K562 (cell line): ENCODE measurements at regions not wholly inside any gene's neighbourhood (a gene's known extent, or its start where the extent isn't known, plus 50 kb on each side); places are given as distances from the start of the nearest gene placed in this dataset.

Experiments used
- ASH1L ChIP-seq: fragments of 450-650 bp; IDR thresholded peaks from 2 replicates; pipeline ENCODE4 v1.6.1; 2018; ENCODE audit warnings: borderline replicate concordance, mild to moderate bottlenecking, low read depth; ENCODE audit not compliant: partially characterized antibody
- BCLAF1 ChIP-seq, 2 experiments: fragments of 450-650 bp in 1 of 2; IDR thresholded peaks; 2 replicates each; pipeline ENCODE4 v1.6.1; 2011 to 2017; ENCODE audit warnings: low read depth in 2 of 2, antibody characterized with exemption in 1 of 2, borderline replicate concordance in 1 of 2, low read length in 1 of 2, mild to moderate bottlenecking in 1 of 2, mixed read lengths in 1 of 2; ENCODE audit not compliant: control insufficient read depth in 1 of 2
- CBX5 ChIP-seq: IDR thresholded peaks from 2 replicates; pipeline ENCODE4 v1.6.1; 2014; ENCODE audit warnings: low read depth, borderline replicate concordance
- CHD4 ChIP-seq: fragments of 200-600 bp; sonication (generic); IDR thresholded peaks from 3 replicates; pipeline ENCODE4 v1.6.1; 2012; ENCODE audit warnings: low read depth, mild to moderate bottlenecking, mixed read lengths, low read length, inconsistent platforms; ENCODE audit not compliant: insufficient read depth, insufficient replicate concordance, poor library complexity, severe bottlenecking
- DACH1 ChIP-seq: fragments of 450-650 bp; IDR thresholded peaks from 2 replicates; pipeline ENCODE4 v1.6.1; 2018; ENCODE audit not compliant: partially characterized antibody
- HDAC6 ChIP-seq: IDR thresholded peaks from 2 replicates; pipeline ENCODE4 v1.6.1; 2012; ENCODE audit warnings: low read depth, mild to moderate bottlenecking, control low read depth, inconsistent platforms, low read length, moderate library complexity
- IRF2 ChIP-seq: sonication (generic); formaldehyde crosslinking; IDR thresholded peaks from 2 replicates; pipeline ENCODE4 v1.8.1; 2022; ENCODE audit warnings: mild to moderate bottlenecking, missing genetic modification reagents
- POLR2AphosphoS5 ChIP-seq: IDR thresholded peaks from 2 replicates; pipeline ENCODE4 v1.6.1; 2011; ENCODE audit warnings: mild to moderate bottlenecking, low read depth, low read length, moderate library complexity; ENCODE audit not compliant: control insufficient read depth, insufficient read depth
- RBBP5 ChIP-seq: fragments of 200-600 bp; sonication (generic); IDR thresholded peaks from 2 replicates; pipeline ENCODE4 v1.6.1; 2012; ENCODE audit warnings: borderline replicate concordance, mild to moderate bottlenecking, low read length, control low read depth, inconsistent platforms; ENCODE audit not compliant: insufficient read depth, poor library complexity, severe bottlenecking
- SETDB1 ChIP-seq: IDR thresholded peaks from one replicate; pipeline ENCODE4 v1.6.1; 2012; ENCODE audit warnings: low read length, control low read depth, inconsistent platforms
- SNRNP70 ChIP-seq: fragments of 200-400 bp; formaldehyde crosslinking; optimal IDR thresholded peaks from 2 replicates; pipeline ENCODE3; 2017; ENCODE audit warnings: low read depth, low read length
- TCFL5 ChIP-seq: fragments of 250-450 bp; sonication (Bioruptor Pico); conservative IDR thresholded peaks from 2 replicates; pipeline ENCODE4 v1.6.1; 2021; ENCODE audit warnings: mild to moderate bottlenecking, moderate library complexity, matching md5 sums
- THRAP3 ChIP-seq: fragments of 450-650 bp; IDR thresholded peaks from 2 replicates; pipeline ENCODE4 v1.6.1; 2016; ENCODE audit warnings: mild to moderate bottlenecking, inconsistent platforms, borderline replicate concordance
- ZBED1 ChIP-seq: IDR thresholded peaks from 2 replicates; pipeline ENCODE4 v1.6.1; 2014
- ZKSCAN3 ChIP-seq: fragments of 250-450 bp; sonication (Bioruptor Pico); IDR thresholded peaks from 2 replicates; pipeline ENCODE4 v1.4.0; 2020
- ZMIZ1 ChIP-seq, 2 experiments: fragments of 150-350 bp in 1 of 2; IDR thresholded peaks; 2 replicates each; pipeline ENCODE4 v1.6.1; 2012 to 2016; ENCODE audit warnings: low read depth in 2 of 2, low read length in 2 of 2, mild to moderate bottlenecking in 1 of 2, moderate library complexity in 1 of 2
- ZNF75A ChIP-seq: fragments of 450-650 bp; formaldehyde crosslinking; IDR thresholded peaks from 2 replicates; pipeline ENCODE4 v1.4.0; 2020; ENCODE audit warnings: mild to moderate bottlenecking
- TF ChIP-seq, protein P1 (sequence below): sonication (generic); formaldehyde crosslinking; IDR thresholded peaks from 2 replicates; pipeline ENCODE4 v1.8.0; 2022; ENCODE audit warnings: mild to moderate bottlenecking, missing genetic modification reagents

DNA sequence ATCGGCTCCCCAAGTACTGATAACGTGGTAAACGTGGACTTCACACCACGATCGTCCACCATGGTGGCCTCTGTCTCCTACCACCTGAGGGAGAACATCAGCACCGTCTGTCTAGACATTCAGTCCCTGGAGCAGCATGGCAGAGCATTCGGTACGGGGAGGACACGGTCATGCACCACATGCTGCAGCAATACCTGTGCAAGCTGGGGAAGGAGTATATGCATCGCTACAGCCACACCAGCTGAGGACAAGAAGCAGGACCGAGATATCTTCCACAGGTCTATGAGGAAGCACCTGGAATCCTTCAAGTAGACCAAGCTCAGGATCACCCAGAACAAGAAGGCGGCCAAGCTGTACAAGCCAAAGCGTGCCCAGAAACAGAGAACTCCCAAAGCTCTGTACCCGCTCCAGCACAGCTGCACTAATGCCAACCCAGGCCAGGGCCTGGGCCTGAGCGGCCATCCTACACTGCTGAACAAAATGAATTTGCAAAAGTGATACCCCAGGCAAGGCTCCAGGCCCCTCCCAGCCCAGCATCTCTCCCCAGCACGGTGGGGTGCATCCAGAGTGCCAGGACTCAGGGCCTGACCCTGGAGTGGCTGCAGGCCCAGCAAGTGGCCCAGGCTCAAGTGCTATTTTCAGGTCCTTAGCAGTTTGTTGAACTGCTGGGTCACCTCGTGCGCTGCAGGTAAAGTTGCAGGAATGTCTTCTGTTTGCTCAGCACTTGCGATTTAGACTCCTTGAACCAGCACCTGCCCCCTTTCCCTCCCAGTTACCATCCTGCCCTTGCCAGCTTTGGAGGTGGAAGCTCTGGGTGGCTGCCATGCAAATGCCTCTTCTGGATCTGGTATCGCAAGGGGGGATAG, 119.3 kb upstream of the SERPIND1 start (continued):
- TF ChIP-seq CHD4 (no peak), HDAC6 (no peak), ZNF75A (no peak), POLR2AphosphoS5 (peak; percentile 15; the same call in 1 of the 2 replicates), DACH1 (no peak), RBBP5 (no peak), SETDB1 (no peak), SNRNP70 (no peak), ZBED1 (peak; percentile 68; the same call in 1 of the 2 replicates), TCFL5 (no peak), ZKSCAN3 (CRISPR knock-in tag) (no peak), BCLAF1 (IDR thresholded peaks at IDR 0.05; ENCODE audit: borderline replicate concordance in 1 of 2, control insufficient read depth in 1 of 2, low read depth in 2 of 2, low read length in 1 of 2) (peak in 1 of 2 experiments; percentile 53; a peak in 1 of 4 replicates), ASH1L (no peak), THRAP3 (no peak), CBX5 (no peak), IRF2 (CRISPR knock-in tag) (no peak), ZMIZ1 (IDR thresholded peaks at IDR 0.05; ENCODE audit: low read depth in 2 of 2, low read length in 2 of 2) (no peak)
- TF ChIP-seq, protein P1, sequence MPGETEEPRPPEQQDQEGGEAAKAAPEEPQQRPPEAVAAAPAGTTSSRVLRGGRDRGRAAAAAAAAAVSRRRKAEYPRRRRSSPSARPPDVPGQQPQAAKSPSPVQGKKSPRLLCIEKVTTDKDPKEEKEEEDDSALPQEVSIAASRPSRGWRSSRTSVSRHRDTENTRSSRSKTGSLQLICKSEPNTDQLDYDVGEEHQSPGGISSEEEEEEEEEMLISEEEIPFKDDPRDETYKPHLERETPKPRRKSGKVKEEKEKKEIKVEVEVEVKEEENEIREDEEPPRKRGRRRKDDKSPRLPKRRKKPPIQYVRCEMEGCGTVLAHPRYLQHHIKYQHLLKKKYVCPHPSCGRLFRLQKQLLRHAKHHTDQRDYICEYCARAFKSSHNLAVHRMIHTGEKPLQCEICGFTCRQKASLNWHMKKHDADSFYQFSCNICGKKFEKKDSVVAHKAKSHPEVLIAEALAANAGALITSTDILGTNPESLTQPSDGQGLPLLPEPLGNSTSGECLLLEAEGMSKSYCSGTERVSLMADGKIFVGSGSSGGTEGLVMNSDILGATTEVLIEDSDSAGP (CRISPR knock-in tag) = peak; percentile 77
